ENCODE measurements at regions not wholly inside any gene's neighbourhood (a gene's known extent, or its start where the extent isn't known, plus 50 kb on each side); places are given as distances from the start of the nearest gene placed in this dataset.
A peak's percentile ranks its signal among the peaks of the same experiment; 100 is the strongest.

DNA sequence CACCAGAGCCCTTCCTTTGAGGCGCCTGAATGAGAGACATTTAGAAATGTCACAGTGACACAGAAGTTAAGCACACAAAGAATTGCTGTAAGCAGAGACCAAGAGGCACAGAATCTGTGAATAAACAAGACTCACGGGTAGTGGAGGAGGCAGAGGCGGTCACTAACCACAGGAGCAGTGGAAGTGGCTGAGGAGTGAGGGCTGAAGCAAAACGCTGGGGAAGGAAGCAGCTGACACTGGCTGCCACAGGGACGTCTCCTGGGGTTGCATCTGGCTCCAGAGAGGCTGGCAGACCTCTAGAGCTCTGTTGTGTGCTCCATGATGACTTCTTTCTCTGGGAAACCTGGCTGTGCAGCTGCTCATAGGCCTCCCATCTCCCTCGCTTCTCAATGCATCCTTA, 65.0 kb upstream of the SLC2A12 start:
- no peak overlapping the region for H3K27ac Mint-ChIP-seq

DNA sequence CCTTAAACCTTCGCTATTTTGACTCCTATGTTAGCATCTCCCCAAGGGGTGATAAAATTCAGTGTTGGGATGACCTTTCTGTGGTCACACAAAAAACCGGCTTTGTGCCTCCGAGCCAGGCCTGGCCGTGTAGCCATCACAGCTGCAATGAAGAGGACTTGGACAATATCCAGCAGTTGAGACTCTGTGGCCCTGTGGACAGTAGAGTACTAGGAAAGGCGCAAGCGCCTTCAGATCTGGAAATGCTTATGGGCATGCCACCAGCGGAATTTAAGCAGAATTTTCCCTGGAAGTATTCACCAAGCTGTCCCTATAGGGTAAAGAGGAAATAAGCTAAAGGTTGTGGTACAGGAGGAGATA, 63.3 kb upstream of the SLC2A12 start:
- CTCF ChIA-PET, result interaction anchor here (10.3 kb wide), 1 partner anchor 8 kb away, joined by 84 read pairs; no protein-coding TSS in a partner anchor
- Mint-ChIP-seq H3K9me3 (ENCODE audit: low read depth) (no peaks in the 10 kb centered on the region), H3K4me3 (no peak overlapping the region), H3K4me1 (peaks cover 8% of the 10 kb centered on the region), H3K36me3 (ENCODE audit: low read depth) (no peaks in the 10 kb centered on the region), H3K27ac (no peak overlapping the region), H3K27me3 (peaks cover 3% of the 10 kb centered on the region)
- no peak for DNase-seq
- POLR2A ChIA-PET, result no interaction called here
- intact Hi-C loops (cut with DNase I, micrococcal nuclease), result no loop called here
- no peak for ATAC-seq

More for the DNA sequence above, 65.0 kb upstream of the SLC2A12 start:
- intact Hi-C loops (cut with DNase I, micrococcal nuclease), result no loop called here
- POLR2A ChIA-PET, result no interaction called here
- no peak overlapping the region for H3K4me3 Mint-ChIP-seq
- CTCF ChIA-PET, result interaction anchor here (1.1 to 1.2 kb wide), 2 partner anchors 9 to 14 kb away, joined by 3 read pairs; no protein-coding TSS in a partner anchor
- no peaks in the 10 kb centered on the region for H3K9me3 Mint-ChIP-seq (ENCODE audit: low read depth)
- H3K4me1 Mint-ChIP-seq, result peaks cover 5% of the 10 kb centered on the region
- ATAC-seq (no peak), DNase-seq (peak; percentile 9)
- peaks cover 3% of the 10 kb centered on the region for H3K27me3 Mint-ChIP-seq
- H3K36me3 Mint-ChIP-seq (ENCODE audit: low read depth), result no peaks in the 10 kb centered on the region

DNA sequence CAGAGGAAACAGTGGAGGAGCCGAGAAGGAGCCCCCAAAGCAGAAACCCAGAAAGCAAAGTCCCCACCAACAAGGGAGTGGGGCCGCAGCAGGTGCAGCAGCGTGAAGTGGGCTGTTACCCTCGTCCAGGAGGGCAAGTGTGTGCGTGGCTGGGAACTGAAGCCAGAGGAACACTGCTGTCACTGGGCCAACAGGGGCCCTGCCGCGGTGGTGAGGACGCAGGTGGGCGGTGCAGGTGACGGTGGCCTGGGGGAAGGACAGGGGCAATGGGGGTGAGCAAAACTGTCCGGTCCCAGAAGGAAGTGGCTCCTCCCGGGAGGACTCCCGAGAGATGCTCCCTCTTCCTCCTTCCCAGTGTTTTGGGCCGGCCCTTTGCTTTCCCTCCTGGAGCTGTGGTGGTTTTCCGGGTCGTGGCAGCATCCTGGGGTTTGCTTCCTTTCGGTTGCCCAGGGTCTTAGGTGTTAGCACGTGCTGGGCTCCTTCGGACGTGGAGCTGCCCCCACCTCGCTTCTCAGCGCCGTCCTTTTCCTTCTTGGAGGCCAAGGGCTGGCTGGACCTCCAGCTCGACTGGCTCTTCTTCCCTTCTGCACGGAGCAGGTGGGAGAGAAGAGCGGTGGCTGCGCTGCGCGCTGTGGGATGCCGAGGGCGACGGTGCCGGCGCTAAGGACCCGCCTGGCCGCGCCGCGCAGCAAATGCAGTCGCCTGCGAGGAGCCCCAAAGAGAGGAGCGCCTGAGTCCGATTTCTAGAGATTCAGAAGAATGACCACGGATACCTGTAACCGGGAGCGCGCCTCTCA, 62.7 kb upstream of the SLC2A12 start:
- POLR2A ChIA-PET, result no interaction called here
- Mint-ChIP-seq H3K9me3 (ENCODE audit: low read depth) (no peaks in the 10 kb centered on the region), H3K36me3 (ENCODE audit: low read depth) (no peaks in the 10 kb centered on the region), H3K27me3 (peaks cover 3% of the 10 kb centered on the region), H3K4me1 (peaks cover 8% of the 10 kb centered on the region), H3K27ac (no peak overlapping the region), H3K4me3 (no peak overlapping the region)
- CTCF ChIA-PET, result interaction anchor here (10.3 kb wide), 1 partner anchor 8 kb away, joined by 84 read pairs; no protein-coding TSS in a partner anchor
- no peak for ATAC-seq
- intact Hi-C loops (cut with DNase I, micrococcal nuclease), result no loop called here
- no peak for DNase-seq

DNA sequence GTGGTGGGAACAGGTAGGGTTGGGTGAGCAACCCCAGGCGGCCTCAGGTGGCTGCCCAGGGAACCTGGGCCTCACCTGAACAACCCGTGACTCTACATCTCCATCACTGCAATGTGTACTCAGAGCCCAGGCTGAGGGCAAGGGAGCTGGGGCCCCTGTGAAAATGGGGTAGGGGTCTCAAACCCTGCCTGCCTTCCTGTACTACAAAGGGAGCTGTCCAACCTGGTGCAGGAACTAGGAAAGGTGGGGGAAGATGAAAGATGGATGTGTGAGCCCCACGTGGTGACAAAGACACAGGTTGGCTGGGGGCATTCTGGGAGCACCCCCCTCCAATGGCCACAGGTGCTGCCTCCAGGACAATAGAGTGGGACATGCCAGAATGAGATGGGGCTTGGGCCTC, 62.1 kb upstream of the SLC2A12 start:
- no peak overlapping the region for H3K4me3 Mint-ChIP-seq
- ATAC-seq, result no peak
- H3K36me3 Mint-ChIP-seq (ENCODE audit: low read depth), result no peaks in the 10 kb centered on the region
- intact Hi-C loops (cut with DNase I, micrococcal nuclease), result no loop called here
- peaks cover 3% of the 10 kb centered on the region for H3K27me3 Mint-ChIP-seq
- H3K9me3 Mint-ChIP-seq (ENCODE audit: low read depth), result no peaks in the 10 kb centered on the region
- CTCF ChIA-PET, result interaction anchor here (0.6 to 10.3 kb wide), 2 partner anchors 9 to 982 kb away, joined by 3 to 84 read pairs; no protein-coding TSS in a partner anchor
- POLR2A ChIA-PET, result no interaction called here
- H3K27ac Mint-ChIP-seq, result no peak overlapping the region
- no peak for DNase-seq
- H3K4me1 Mint-ChIP-seq, result peaks cover 8% of the 10 kb centered on the region

DNA sequence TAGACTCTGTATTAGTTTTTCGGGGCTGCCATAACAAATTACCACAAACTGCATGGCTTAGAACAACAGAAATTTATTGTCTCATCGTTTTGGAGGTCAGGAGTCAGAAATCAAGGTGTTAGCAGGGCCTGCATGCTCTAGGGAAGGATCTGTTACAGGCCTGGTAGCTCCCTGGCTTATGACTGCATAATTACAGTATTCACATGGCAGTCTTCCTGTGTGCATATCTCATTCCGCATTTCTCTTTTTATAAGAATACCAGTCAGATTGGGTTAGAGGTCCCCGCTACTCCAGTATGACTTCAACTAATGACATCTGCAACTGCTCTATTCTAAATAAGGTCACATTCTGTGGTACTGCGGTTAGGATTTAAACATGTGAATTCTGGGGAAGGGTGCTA, 59.3 kb upstream of the SLC2A12 start:
- Mint-ChIP-seq H3K27ac (no peak overlapping the region), H3K4me3 (no peak overlapping the region), H3K9me3 (ENCODE audit: low read depth) (no peaks in the 10 kb centered on the region), H3K4me1 (peaks cover 3% of the 10 kb centered on the region), H3K36me3 (ENCODE audit: low read depth) (no peaks in the 10 kb centered on the region), H3K27me3 (peaks cover 7% of the 10 kb centered on the region)
- DNase-seq (no peak), ATAC-seq (no peak)
- ChIA-PET POLR2A (no interaction called here), CTCF (interaction anchor here (0.6 to 10.3 kb wide), 22 partner anchors 11 to 936 kb away, joined by 3 to 84 read pairs (median 4); no protein-coding TSS in a partner anchor)
- intact Hi-C loops (cut with DNase I, micrococcal nuclease), result no loop called here

DNA sequence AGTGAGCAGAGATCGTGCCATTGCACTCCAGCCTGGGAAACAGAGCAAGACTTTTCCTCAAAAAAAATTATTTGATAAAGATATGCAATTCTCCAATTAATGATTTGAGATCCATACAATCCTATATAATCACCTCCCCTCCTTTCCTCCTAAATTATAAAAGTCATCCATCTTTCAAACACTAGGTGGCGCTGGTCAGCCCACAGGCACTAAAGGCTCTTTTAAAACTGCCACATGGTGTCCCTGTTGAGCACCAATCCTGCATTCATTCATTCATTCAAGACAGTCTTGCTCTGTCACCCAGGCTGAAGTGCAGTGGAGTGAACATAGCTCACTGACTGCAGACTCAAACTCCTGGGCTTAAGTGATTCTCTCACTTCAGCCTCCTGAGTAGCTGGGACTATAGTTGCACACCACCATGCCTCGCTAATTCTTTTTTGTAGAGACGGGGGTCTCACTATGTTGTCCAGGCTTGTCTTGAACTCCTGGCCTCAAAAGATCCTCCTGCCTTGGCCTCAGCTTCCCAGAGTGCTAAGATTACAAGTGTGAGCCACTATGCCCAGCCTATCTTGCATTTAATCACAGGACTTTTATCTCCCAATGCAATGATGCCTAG, 58.7 kb upstream of the SLC2A12 start:
- H3K27ac Mint-ChIP-seq, result no peak overlapping the region
- peaks cover 3% of the 10 kb centered on the region for H3K4me1 Mint-ChIP-seq
- no peaks in the 10 kb centered on the region for H3K36me3 Mint-ChIP-seq (ENCODE audit: low read depth)
- H3K9me3 Mint-ChIP-seq (ENCODE audit: low read depth), result no peaks in the 10 kb centered on the region
- ATAC-seq, result peak; percentile 88
- CTCF ChIA-PET, result interaction anchor here (0.6 to 10.3 kb wide), 20 partner anchors 11 to 937 kb away, joined by 3 to 84 read pairs (median 4); no protein-coding TSS in a partner anchor
- POLR2A ChIA-PET, result no interaction called here
- H3K4me3 Mint-ChIP-seq, result no peak overlapping the region
- intact Hi-C loops (cut with DNase I, micrococcal nuclease), result no loop called here
- H3K27me3 Mint-ChIP-seq, result peaks cover 7% of the 10 kb centered on the region
- DNase-seq, result peak; percentile 64

DNA sequence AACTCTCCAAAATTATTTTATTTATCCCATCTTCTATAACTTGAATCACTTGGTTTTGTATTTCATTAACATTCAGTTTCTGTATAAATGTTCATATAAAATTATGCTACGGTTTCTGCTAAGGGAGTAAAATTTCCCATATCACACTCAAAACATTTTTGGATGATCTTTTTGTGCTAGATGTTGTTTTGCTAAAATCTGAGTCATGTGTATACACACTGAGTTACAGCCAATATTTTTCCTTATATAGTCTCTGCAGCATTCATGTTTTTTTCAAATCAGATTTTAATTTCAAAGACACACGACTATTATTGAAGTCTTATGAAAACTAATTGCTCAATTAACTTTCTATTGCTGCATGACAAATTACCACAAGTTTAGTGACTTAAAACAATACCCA, 54.3 kb upstream of the SLC2A12 start:
- intact Hi-C loops (cut with DNase I, micrococcal nuclease), result no loop called here
- no peaks in the 10 kb centered on the region for H3K4me1 Mint-ChIP-seq
- CTCF ChIA-PET, result interaction anchor here (0.9 to 10.3 kb wide), 7 partner anchors 8 to 183 kb away, joined by 3 to 84 read pairs (median 6); no protein-coding TSS in a partner anchor
- H3K36me3 Mint-ChIP-seq (ENCODE audit: low read depth), result no peaks in the 10 kb centered on the region
- H3K4me3 Mint-ChIP-seq, result no peak overlapping the region
- H3K9me3 Mint-ChIP-seq (ENCODE audit: low read depth), result no peaks in the 10 kb centered on the region
- DNase-seq, result no peak
- no peak for ATAC-seq
- H3K27ac Mint-ChIP-seq, result no peak overlapping the region
- POLR2A ChIA-PET, result no interaction called here
- peaks cover 4% of the 10 kb centered on the region for H3K27me3 Mint-ChIP-seq

DNA sequence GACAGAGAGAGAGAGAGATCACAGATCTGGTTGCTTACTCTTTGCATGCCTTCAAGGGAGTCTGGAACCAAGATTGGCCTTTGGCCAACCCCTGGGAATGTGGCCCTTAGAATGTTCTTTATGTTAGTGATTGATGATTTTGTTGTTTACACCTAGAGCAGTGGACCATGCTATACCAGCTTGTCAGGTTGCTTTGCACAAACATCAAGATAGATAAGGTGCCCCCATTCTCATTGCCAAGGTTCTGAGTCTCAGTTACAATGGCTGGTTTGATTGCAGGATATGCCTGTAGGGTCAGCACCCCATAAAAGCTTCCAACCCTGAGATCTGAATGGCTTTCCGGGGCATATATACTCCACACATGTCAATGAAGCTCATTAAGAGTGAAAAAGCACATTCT, 53.5 kb upstream of the SLC2A12 start:
- intact Hi-C loops (cut with DNase I, micrococcal nuclease), result no loop called here
- no peaks in the 10 kb centered on the region for H3K4me1 Mint-ChIP-seq
- no peak for DNase-seq
- peaks cover 6% of the 10 kb centered on the region for H3K27me3 Mint-ChIP-seq
- no peaks in the 10 kb centered on the region for H3K36me3 Mint-ChIP-seq (ENCODE audit: low read depth)
- ChIA-PET POLR2A (no interaction called here), CTCF (interaction anchor here (0.9 to 1.6 kb wide), 4 partner anchors 9 to 183 kb away, joined by 3 to 6 read pairs (median 5); no protein-coding TSS in a partner anchor)
- no peaks in the 10 kb centered on the region for H3K9me3 Mint-ChIP-seq (ENCODE audit: low read depth)
- H3K4me3 Mint-ChIP-seq, result no peak overlapping the region
- ATAC-seq, result no peak
- no peak overlapping the region for H3K27ac Mint-ChIP-seq

DNA sequence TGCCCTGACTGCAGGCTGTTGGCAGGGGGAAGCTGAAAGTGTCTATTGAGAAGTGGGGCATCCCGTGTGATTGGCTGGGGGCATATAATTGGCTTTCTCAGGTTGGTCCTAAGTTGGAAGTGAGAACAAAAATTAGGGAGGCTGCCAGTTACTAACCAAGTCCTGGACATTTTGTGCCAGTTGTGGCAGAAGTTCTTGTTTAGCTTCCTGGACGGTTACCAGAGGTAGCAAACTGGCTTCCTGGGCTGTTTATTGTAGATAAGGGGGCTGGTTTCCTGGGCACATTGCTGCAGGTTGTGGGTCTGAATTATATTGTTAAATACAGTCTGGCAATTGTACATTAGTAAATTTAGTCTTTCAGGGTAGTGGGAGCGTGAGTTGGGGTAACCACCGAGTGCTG, 50.6 kb upstream of the SLC2A12 start:
- no peaks in the 10 kb centered on the region for H3K4me1 Mint-ChIP-seq
- intact Hi-C loops (cut with DNase I, micrococcal nuclease), result no loop called here
- no peak overlapping the region for H3K27ac Mint-ChIP-seq
- H3K27me3 Mint-ChIP-seq, result peaks cover 15% of the 10 kb centered on the region
- no peaks in the 10 kb centered on the region for H3K9me3 Mint-ChIP-seq (ENCODE audit: low read depth)
- ATAC-seq, result no peak
- no peak for DNase-seq
- no peak overlapping the region for H3K4me3 Mint-ChIP-seq
- H3K36me3 Mint-ChIP-seq (ENCODE audit: low read depth), result no peaks in the 10 kb centered on the region
- POLR2A ChIA-PET, result no interaction called here
- CTCF ChIA-PET, result interaction anchor here (1.2 to 11.0 kb wide), 6 partner anchors 11 to 187 kb away, joined by 3 to 360 read pairs (median 8); no protein-coding TSS in a partner anchor
